ENCODE measurements at regions not wholly inside any gene's neighbourhood (a gene's known extent, or its start where the extent isn't known, plus 50 kb on each side); places are given as distances from the start of the nearest gene placed in this dataset.

DNA sequence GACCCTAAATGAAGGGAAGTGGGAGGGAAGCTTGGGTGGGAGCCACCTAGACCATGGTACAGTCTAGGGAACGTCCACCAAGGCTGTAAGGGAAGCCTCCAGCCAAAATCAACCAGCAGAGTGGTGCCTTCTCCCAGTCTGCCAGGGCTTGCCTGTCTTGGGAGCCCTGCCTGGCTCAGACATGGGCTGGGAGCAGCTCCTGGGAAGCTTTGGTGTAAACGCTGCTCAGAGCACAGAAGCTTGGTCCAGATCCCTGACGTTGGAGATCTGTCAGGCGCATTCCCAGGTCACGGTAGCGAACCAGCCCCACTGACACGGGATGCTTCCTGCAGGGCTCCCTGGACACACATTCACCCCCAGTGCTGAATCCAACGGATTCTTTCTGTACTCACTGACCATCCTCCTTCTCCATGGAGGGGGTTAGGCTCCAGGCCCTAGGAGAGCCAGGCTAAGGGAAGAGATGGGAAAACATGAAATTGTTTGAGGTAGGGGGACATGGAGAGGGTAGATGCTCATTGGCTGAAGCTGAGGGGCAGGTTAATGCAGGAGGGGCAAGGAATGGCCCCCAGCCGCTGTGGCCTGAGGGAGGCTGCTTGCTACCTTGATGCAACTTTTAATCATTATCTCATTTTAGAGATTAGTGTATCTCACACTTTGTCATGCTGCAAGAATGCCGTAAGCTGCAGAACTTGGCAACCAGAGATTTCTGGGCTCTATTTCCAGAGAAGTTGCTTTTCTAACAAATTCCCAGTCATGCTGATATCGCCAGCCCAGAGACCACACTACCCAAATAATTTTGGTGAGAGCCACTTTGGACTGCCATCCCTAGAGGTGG is 195.8 kb downstream of the UQCRFS1 start:
- ATAC-seq = no peak
- no peak for DNase-seq
- Histone ChIP-seq H3K36me3 (no peaks in the 10 kb centered on the region), H3K4me1 (no peaks in the 10 kb centered on the region), H3K27me3 (no peaks in the 10 kb centered on the region), H3K9me3 (no peaks in the 10 kb centered on the region), H3K4me3 (no peak overlapping the region), H3K27ac (no peak overlapping the region)
- TF ChIP-seq, protein P1, sequence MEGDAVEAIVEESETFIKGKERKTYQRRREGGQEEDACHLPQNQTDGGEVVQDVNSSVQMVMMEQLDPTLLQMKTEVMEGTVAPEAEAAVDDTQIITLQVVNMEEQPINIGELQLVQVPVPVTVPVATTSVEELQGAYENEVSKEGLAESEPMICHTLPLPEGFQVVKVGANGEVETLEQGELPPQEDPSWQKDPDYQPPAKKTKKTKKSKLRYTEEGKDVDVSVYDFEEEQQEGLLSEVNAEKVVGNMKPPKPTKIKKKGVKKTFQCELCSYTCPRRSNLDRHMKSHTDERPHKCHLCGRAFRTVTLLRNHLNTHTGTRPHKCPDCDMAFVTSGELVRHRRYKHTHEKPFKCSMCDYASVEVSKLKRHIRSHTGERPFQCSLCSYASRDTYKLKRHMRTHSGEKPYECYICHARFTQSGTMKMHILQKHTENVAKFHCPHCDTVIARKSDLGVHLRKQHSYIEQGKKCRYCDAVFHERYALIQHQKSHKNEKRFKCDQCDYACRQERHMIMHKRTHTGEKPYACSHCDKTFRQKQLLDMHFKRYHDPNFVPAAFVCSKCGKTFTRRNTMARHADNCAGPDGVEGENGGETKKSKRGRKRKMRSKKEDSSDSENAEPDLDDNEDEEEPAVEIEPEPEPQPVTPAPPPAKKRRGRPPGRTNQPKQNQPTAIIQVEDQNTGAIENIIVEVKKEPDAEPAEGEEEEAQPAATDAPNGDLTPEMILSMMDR (IDR thresholded peaks at IDR 0.05) = no peak
- intact Hi-C loops (cut with DNase I) = no loop called here

DNA sequence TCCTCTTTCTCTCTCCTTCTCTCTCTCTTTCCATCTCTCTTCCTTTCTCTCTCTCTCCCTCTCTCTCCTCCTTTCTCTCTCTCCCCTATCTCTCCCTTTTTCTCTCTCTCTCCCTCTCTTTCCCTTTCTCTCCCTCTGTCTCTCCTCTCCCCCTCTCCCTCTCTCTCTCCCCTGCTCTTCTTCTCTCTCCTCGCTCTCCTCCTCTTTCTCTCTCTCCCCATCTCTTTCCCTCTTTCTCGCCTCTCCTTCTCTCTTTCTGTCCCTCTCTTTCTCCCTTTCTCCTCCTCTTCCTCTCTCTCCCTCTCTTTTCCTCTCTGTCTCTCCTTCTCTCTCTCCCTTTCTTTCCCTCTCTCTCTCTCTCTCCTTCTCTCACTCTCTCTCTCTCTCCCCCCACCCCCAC is 196.6 kb downstream of the UQCRFS1 start:
- Histone ChIP-seq H3K27ac (no peak overlapping the region), H3K4me1 (no peaks in the 10 kb centered on the region), H3K9me3 (no peaks in the 10 kb centered on the region), H3K36me3 (no peaks in the 10 kb centered on the region), H3K4me3 (no peak overlapping the region), H3K27me3 (no peaks in the 10 kb centered on the region)
- intact Hi-C loops (cut with DNase I) = no loop called here
- ATAC-seq = no peak
- DNase-seq = no peak
- TF ChIP-seq, protein P1 (IDR thresholded peaks at IDR 0.05) = no peak

DNA sequence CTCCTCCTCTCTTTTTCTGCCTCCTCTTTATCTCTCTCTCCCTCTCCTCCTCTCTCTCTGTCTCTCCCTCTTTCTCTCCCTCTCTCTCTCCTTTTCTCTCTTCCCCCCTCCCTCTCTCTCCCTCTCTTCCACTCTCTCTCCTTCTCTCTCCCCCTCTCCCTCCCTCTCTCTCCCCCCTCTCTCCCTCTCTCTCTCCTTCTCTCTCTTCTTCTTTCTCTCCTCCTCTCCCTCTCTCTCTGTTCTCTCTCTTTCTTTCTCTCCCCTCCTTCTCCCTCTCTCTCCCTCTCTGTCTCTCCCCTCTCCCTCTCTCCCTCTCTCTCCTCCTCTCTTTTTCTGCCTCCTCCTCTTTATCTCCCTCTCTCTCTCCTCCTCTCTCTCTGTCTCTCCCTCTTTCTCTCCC is 197.4 kb downstream of the UQCRFS1 start:
- intact Hi-C loops (cut with DNase I) = no loop called here
- no peaks in the 10 kb centered on the region for H3K9me3 ChIP-seq
- ATAC-seq = no peak
- no peaks in the 10 kb centered on the region for H3K36me3 ChIP-seq
- H3K4me3 ChIP-seq = no peak overlapping the region
- TF ChIP-seq, protein P1 (IDR thresholded peaks at IDR 0.05) = no peak
- no peak overlapping the region for H3K27ac ChIP-seq
- H3K4me1 ChIP-seq = no peaks in the 10 kb centered on the region
- H3K27me3 ChIP-seq = no peaks in the 10 kb centered on the region
- DNase-seq = no peak

DNA sequence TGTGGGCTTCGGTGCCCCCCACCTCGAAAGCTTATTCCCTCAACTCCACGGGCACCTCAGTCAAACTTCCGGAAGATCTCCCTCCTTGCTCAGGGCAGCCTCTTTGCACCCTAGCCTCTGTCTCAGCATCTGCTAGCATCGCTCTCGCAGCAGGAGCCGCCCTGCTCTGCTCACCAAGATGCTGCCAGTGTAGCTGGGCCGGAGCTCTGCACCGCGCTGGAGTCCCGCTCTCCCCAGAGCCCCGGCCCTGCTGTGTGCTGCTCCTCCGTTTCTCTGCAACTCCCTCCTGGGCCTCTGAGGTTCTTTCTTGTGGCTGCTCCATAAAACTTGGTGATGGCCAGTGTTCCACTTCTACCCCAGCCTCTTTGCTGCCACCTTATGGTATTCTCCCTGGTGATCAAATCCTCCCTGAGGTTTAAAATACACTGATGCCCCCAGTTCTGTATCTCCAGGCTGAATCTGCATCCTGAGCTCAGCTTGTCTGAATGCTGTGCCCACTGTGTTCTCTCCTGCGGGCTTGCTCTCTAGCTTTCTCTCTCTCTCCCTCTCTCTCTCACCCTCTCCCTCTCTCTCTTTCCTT is 198.0 kb downstream of the UQCRFS1 start:
- TF ChIP-seq, protein P1 (IDR thresholded peaks at IDR 0.05) = no peak
- Histone ChIP-seq H3K36me3 (no peaks in the 10 kb centered on the region), H3K9me3 (no peaks in the 10 kb centered on the region), H3K27ac (no peak overlapping the region), H3K27me3 (no peaks in the 10 kb centered on the region), H3K4me1 (no peaks in the 10 kb centered on the region), H3K4me3 (no peak overlapping the region)
- intact Hi-C loops (cut with DNase I) = no loop called here
- ATAC-seq (no peak), DNase-seq (no peak)

DNA sequence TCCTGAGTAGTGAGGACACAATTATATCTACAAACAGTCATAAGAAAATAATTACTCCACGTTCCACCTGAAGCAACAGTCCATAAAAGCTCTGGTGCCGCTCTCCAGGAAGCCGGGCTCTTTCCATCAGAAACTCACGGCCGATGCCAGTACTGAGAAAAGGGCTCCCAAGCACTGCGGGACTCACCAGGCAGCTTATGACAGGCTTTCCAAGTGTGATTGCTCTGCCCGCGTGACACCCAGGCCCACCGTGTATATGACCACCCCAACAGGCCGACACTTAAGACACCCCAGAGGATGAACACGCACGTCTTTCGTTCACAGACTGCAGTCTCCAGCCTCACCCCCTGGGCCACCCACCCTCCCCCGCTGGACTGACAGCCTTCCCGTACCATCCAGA is 199.0 kb downstream of the UQCRFS1 start:
- no peak overlapping the region for H3K27ac ChIP-seq
- no peaks in the 10 kb centered on the region for H3K27me3 ChIP-seq
- no peaks in the 10 kb centered on the region for H3K36me3 ChIP-seq
- DNase-seq (no peak), ATAC-seq (no peak)
- TF ChIP-seq, protein P1 (IDR thresholded peaks at IDR 0.05) = no peak
- no peak overlapping the region for H3K4me3 ChIP-seq
- H3K9me3 ChIP-seq = no peaks in the 10 kb centered on the region
- intact Hi-C loops (cut with DNase I) = no loop called here
- H3K4me1 ChIP-seq = no peaks in the 10 kb centered on the region

All from upper lobe of right lung (tissue), 1 donor.